Left forelimb (tissue), 1 donor: ENCODE measurements at regions not wholly inside any gene's neighbourhood (a gene's known extent, or its start where the extent isn't known, plus 50 kb on each side); places are given as distances from the start of the nearest gene placed in this dataset.

Source experiments
- DNase-seq: peaks from one replicate; pipeline ENCODE4 v3.0.0-alpha.2; 2018; ENCODE audit warnings: low spot score

DNA sequence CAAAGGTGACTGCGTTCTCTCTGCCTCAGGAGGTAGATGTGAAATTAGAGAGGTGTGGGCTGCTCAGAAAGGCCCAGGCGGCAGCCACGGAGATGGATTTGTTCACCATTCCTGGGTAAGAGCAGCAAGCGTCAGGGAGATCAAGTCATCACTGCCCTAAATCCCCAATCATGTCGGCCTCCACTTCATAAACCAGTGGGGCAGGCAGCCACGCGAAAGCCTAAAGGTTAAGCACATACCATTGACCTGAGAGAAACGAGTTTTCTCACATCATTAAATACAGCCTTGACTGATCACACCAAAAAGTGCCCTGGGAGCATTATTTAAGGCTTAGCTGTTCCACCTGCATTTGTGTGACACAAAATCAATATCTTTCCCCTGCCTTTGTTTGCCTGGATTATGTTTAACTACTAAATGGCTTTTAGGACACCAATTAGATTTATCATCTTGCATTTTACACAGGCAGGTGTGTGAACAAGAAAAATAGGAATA is 50.7 kb upstream of the FOXB1 start:
- DNase-seq: no peak

DNA sequence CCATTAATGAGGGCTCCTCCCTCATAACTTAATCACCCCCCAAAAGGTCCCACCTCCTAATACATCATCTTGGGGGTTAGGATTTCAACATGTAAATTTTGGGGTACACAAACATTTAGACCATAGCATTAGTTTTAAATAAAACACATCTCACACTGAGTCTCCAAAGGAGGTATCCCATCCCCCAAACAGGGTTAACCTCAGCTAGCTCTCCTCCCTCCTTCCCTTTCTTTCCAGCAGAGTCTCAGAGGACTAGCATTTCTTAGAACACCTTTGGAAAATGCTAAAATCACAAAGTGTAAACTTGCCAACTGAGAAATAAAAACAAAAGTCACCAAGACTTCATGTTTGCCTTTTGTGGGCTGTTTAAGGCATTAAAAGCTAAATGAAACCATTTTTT is 51.2 kb upstream of the FOXB1 start:
- DNase-seq: no peak

GRCh38 chr15:59950603-59951388 is 53.3 kb upstream of the FOXB1 start:
- no peak for DNase-seq

DNA sequence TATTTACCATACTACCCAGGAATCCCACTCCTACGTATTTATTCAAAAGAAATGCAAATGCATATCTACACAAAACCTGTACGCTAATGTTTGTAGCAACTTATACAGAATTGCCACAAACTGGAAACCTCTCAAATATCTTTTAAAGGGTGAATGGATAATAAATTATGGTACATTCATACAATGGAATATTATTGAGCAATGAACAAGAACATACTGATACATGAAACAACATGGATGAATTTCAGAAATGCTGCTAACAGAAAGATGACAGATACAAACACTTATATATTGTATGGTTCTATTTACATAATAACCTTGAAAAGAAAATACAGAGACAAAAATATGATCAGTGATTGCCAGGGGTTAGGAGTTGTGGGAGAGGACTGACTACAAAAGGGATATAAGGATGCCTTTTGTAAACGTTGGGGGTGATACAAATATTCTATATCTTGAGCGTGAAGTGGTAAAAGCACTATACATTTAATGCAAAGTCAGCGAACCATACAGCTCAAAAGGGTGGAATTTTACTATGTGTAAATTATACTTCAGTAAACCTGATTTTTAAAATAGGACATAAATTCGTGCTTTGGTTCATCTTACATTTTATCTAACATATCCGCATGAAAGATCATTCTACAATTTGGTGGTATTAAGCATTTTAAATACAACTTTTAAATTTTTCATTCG is 55.0 kb upstream of the FOXB1 start:
- no peak for DNase-seq

DNA sequence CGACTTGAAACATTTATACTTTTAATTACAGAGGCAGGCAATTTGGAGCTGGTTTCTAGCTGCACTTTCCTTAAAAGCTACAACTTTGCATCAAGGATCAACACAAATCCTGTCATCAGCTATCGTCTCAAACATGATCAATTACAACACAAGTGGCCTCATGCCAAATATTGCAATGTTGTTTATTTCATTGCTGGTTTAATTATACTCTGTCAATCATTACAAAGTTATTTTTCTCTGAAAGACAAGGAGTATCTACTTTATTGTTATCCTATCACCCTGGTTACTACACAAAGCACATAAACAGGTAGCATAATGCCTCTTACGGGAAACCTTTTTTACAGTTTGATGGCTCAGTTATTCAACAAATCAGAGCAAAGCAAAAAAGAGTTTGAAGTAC is 58.0 kb upstream of the FOXB1 start:
- DNase-seq: no peak

- no peak for DNase-seq
These were observed 59.1 kb upstream of the FOXB1 start for GRCh38 chr15:59945036-59945435.

DNA sequence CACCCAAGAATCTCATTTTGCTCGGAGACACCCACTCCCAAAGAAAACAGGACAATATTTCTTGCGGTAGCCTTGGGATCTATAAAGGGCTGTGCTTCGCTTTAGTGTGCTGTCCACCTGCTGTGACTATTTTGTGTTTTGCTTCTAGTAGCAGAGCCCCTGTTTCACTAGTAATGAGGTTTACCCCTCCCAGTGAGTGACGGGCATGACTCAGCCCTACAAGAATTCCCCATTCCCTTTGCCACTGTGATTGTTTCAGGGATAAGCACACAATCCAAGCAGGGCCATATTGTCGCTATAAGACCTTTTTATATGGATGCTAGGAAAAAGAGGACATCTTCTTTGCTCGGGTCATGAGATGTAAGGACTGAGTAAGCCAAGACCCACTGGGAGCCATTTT is 62.5 kb upstream of the FOXB1 start:
- DNase-seq: no peak

DNA sequence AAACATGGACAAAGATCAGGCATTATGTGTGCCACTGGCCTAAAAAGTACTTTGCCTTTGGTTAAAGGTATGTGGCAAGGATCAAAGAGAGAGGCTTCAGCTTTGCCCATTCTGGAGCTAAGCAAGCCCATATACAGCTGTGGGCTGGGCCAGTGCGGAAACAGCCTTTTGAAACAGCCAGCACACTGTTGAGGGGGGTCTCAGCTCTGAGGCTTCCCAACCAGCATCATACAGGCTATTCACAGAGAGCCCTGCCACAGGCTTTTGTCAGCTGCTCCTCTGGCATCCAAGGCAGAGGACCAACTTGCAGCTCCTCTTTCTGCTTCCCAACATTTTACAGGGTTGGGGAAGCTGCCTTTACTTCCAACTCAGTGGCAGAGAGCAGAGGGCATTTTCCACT is 63.2 kb upstream of the FOXB1 start:
- no peak for DNase-seq

GRCh38 chr15:59940456-59940855 is 63.7 kb upstream of the FOXB1 start:
- DNase-seq: no peak

GRCh38 chr15:59936741-59937140 is 67.4 kb upstream of the FOXB1 start:
- no peak for DNase-seq

DNA sequence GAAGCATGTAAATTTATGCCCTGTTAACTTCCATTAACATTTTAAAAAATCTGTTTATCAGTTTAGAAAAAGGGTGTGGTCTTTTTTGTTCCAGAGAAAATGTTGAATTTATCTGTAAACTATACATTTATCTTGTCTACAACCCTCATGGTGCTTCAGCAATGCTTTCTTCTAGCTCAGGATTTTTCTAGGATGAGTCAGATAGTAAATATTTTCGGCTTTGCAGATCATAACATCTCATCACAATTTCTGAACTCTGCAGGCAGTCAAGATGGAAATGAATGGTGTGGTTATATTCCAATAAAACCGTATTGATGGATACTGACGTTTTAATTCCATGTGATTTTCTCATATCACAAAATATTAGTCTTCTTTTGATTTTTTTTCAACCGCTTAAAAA is 70.5 kb upstream of the FOXB1 start:
- DNase-seq: no peak

DNA sequence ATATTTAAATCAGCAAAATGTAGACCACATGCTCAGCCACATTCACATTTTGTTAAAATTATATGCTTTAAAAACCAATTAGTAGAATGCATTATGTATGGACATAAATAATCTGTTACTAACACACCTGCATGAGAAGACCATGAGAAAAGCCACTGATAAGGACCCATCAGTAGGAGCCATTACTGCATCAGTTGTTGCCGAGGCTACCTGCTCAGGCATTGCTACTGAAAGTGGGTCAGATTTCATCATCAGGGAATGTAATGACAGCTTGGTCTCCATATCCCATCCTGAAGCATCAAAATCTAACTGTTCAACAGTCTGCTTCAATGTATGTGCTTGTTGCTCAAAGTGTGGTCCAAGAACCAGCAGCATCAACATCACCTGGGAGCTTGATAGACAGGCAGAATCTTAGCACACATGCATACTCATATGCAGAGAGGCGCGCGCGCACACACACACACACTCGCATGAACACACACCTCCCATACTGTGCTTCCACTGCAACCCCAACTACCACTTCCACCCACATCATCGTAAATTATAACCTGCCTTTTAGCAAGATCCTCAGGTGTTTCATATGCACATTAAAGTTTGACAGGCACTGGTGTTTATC is 72.4 kb upstream of the FOXB1 start:
- no peak for DNase-seq

- DNase-seq: no peak
These were observed 79.1 kb upstream of the FOXB1 start for GRCh38 chr15:59924812-59925522.

GRCh38 chr15:59924096-59924495 is 80.0 kb upstream of the FOXB1 start:
- DNase-seq: no peak

DNA sequence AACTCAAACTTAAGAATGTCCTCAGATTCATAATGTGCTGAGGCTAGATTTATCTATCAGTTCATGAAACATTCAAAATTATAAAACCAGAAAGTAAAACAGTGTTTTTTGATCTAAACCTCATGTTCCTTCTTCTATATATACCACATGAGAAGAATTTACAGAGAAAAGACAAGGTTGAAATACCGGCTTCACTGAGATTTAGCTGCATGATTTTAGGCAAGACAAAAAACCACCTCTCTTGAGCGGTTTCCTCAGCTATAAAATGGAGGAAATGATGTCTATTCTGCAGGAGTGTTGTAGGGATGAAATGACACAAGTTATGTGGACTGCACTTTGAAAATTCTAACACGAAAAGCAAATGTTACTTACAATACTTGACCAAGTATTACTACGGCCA is 80.6 kb upstream of the FOXB1 start:
- DNase-seq: no peak

DNA sequence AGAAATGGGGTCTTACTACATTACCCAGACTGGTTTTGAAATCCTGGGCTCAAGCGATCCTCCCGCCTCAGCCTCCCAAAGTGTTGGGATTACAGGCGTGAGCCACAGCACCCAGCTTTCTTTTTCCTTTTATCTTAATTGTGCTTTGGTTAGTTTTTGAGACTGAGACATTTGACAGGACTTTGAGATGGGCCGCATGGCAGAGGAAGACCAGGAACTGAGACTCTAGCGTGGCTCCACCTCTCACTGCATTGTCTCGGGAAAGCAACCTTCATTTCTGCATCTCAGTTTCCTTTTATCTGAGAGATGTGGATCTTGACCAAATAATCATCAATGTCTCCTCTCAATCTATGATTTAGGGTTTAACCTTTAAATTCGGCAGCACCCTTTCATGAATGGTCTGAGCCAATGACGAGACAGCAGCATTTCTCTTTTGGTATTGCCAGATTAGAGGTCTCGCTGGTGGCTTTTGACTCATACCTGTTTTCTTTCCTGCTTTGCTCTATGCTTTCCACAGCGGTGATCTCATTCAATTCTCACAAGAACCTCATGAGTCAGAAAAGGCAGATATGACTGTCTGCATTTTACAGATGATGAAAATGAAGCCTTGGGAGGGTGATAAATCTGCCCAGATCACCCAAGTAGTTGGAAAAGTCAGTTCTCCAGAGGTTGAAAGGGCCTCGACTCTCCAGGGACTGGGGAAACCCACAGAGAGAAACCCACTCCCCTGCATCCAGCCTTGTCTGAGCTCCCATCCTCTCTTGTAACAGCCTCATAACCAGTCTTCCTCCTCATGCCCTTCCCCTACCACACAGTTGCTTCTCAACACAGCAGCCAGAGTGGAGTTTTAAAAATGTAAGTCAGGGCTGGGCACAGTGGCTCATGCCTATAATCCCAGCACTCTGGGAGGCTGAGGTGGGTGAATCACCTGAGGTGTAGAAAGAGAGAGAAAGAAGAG is 84.8 kb upstream of the FOXB1 start:
- no peak for DNase-seq

- no peak for DNase-seq
These were observed 86.5 kb upstream of the FOXB1 start for GRCh38 chr15:59917504-59918157.

DNA sequence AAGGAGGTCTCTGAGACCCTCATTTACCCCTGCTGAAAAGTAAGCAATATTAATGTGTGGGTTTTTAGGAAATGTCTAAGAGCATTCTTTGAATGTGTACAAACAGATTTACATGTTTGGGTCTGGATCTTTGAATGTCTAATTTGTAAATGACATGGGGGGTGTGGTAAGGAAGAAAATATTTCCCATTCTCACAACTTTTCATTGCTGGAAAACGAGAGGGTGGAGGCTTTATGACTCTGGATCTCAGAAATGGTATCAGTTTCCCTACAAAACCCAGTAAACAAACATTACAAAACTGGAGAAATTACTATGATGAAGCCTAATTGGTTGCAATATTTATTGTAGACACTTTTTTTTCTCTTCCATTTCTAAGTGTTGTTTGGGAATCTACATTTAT is 98.1 kb upstream of the FOXB1 start:
- DNase-seq: no peak

- no peak for DNase-seq
These were observed 98.9 kb upstream of the FOXB1 start for GRCh38 chr15:59905176-59905575.

- DNase-seq: no peak
These were observed 99.5 kb upstream of the FOXB1 start for GRCh38 chr15:59904450-59905135.
